ENCODE measurements at regions not wholly inside any gene's neighbourhood (a gene's known extent, or its start where the extent isn't known, plus 50 kb on each side); places are given as distances from the start of the nearest gene placed in this dataset.

DNA sequence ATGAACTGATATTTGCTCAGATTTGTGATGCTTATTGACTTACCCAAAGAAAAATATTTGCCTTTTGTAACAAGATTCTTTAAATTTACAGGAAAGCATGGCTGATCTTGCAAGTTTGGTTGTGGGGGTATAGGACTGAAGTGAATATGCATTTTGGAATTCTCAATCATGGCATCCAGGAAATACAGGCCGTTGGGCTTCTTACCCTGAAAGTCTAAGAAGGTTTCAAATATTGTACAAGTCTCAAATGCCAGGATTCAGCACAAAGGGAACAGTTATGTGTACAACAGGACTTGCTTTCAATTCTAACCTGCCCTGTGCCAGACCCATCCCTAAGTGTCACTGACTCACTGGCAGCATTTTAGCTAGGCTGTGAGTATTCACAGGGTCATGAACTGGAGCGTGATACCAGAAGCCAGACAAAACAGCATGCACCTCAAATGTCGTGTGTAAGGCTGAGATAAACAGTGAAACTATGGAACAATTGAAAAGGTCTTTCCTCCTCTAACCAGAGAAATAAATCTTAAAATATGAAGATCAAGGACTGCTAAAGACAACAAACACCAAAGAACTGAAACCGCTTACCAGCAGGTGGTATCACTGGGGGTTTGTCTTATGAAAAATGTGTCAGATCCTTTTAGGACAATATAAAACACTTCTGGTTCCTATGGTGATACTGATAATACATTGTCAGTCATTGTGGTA lies 168.6 kb upstream of the RGMB start:
- H3K4me3 ChIP-seq: no peak overlapping the region

GRCh38 chr5:98605426-98605825 lies 168.0 kb upstream of the RGMB start:
- DNase-seq (ENCODE audit: low read depth, low spot score): no peak
- Histone ChIP-seq H3K9me3 (ENCODE audit: low read depth, low read length) (no peaks in the 10 kb centered on the region), H3K27ac (no peak overlapping the region), H3K36me3 (ENCODE audit: insufficient read depth, low read length) (no peaks in the 10 kb centered on the region), H3K9ac (ENCODE audit: insufficient read length) (no peak overlapping the region), H3K4me3 (no peak overlapping the region)
- no peak for TF ChIP-seq EZH2 (IDR thresholded peaks at IDR 0.05)
- TF ChIP-seq POLR2AphosphoS5 (IDR thresholded peaks at IDR 0.05; ENCODE audit: borderline replicate concordance, low read depth, low read length): no peak
- TF ChIP-seq FOXP2 (optimal IDR thresholded peaks at IDR 0.05; ENCODE audit: control extremely low read depth, extremely low read length, insufficient read depth): no peak

More for the DNA sequence above, 168.6 kb upstream of the RGMB start:
- no peak overlapping the region for H3K9ac ChIP-seq (ENCODE audit: insufficient read length)
- no peak overlapping the region for H3K27ac ChIP-seq
- TF ChIP-seq FOXP2 (optimal IDR thresholded peaks at IDR 0.05; ENCODE audit: control extremely low read depth, extremely low read length, insufficient read depth): no peak
- TF ChIP-seq EZH2 (IDR thresholded peaks at IDR 0.05): no peak
- TF ChIP-seq POLR2AphosphoS5 (IDR thresholded peaks at IDR 0.05; ENCODE audit: borderline replicate concordance, low read depth, low read length): no peak
- H3K36me3 ChIP-seq (ENCODE audit: insufficient read depth, low read length): no peaks in the 10 kb centered on the region
- no peaks in the 10 kb centered on the region for H3K9me3 ChIP-seq (ENCODE audit: low read depth, low read length)
- no peak for DNase-seq (ENCODE audit: low read depth, low spot score)

DNA sequence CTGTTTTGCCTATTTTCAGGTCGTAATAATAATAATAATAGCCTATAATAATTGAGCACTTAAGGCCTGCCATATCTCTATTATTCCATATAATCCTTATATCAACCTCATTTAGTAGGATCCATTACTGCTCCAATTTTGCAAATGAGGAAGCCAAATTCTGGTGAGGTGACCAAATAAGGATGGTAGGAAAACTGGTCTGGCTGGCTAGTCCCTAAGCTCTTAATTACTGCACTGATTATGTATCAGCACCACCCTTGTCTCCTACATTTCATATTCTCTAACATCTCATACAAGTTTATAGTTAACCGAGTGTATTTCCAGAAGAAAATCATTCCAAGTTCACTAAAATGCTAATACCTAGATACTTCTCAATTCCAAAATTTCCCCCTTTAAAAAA lies 166.5 kb upstream of the RGMB start:
- no peaks in the 10 kb centered on the region for H3K9me3 ChIP-seq (ENCODE audit: low read depth, low read length)
- no peaks in the 10 kb centered on the region for H3K36me3 ChIP-seq (ENCODE audit: insufficient read depth, low read length)
- DNase-seq (ENCODE audit: low read depth, low spot score): no peak
- TF ChIP-seq EZH2 (IDR thresholded peaks at IDR 0.05) (no peak), FOXP2 (optimal IDR thresholded peaks at IDR 0.05; ENCODE audit: control extremely low read depth, extremely low read length, insufficient read depth) (no peak), POLR2AphosphoS5 (IDR thresholded peaks at IDR 0.05; ENCODE audit: borderline replicate concordance, low read depth, low read length) (no peak)
- H3K27ac ChIP-seq: no peak overlapping the region
- no peak overlapping the region for H3K4me3 ChIP-seq
- no peak overlapping the region for H3K9ac ChIP-seq (ENCODE audit: insufficient read length)

- H3K36me3 ChIP-seq (ENCODE audit: insufficient read depth, low read length): no peaks in the 10 kb centered on the region
- no peak for DNase-seq (ENCODE audit: low read depth, low spot score)
- no peak overlapping the region for H3K27ac ChIP-seq
- no peak for TF ChIP-seq POLR2AphosphoS5 (IDR thresholded peaks at IDR 0.05; ENCODE audit: borderline replicate concordance, low read depth, low read length)
- TF ChIP-seq FOXP2 (optimal IDR thresholded peaks at IDR 0.05; ENCODE audit: control extremely low read depth, extremely low read length, insufficient read depth): no peak
- no peaks in the 10 kb centered on the region for H3K9me3 ChIP-seq (ENCODE audit: low read depth, low read length)
- H3K4me3 ChIP-seq: no peak overlapping the region
- H3K9ac ChIP-seq (ENCODE audit: insufficient read length): no peak overlapping the region
Measured at GRCh38 chr5:98608052-98608451, 165.4 kb upstream of the RGMB start.

- no peak for DNase-seq (ENCODE audit: low read depth, low spot score)
- Histone ChIP-seq H3K27ac (no peak overlapping the region), H3K36me3 (ENCODE audit: insufficient read depth, low read length) (no peaks in the 10 kb centered on the region), H3K9ac (ENCODE audit: insufficient read length) (no peak overlapping the region), H3K4me3 (no peak overlapping the region), H3K9me3 (ENCODE audit: low read depth, low read length) (no peaks in the 10 kb centered on the region)
- TF ChIP-seq FOXP2 (optimal IDR thresholded peaks at IDR 0.05; ENCODE audit: control extremely low read depth, extremely low read length, insufficient read depth) (no peak), EZH2 (IDR thresholded peaks at IDR 0.05) (no peak), POLR2AphosphoS5 (IDR thresholded peaks at IDR 0.05; ENCODE audit: borderline replicate concordance, low read depth, low read length) (no peak)
Measured at GRCh38 chr5:98614341-98614740, 159.1 kb upstream of the RGMB start.

DNA sequence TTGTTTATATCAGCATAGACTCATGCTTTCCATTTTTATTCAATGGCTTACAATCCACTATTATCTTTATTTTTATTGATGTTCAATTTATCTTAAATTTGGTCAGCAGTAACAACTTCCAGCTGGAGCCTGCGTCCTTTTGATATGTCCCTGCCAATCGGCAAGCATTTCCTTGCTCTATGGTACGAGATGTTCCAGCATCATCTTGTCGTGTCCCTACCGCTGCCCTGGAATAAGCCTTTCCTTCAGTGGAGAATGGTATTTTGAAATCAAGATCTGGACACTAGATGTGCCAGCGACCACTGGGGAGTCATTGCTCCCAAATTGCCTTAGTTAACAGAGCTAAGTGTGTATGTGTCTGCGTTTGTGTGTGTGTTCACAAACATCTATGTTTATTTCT lies 151.6 kb upstream of the RGMB start:
- Histone ChIP-seq H3K9ac (ENCODE audit: insufficient read length) (no peak overlapping the region), H3K9me3 (ENCODE audit: low read depth, low read length) (no peaks in the 10 kb centered on the region), H3K27ac (no peak overlapping the region), H3K4me3 (no peak overlapping the region), H3K36me3 (ENCODE audit: insufficient read depth, low read length) (no peaks in the 10 kb centered on the region)
- TF ChIP-seq POLR2AphosphoS5 (IDR thresholded peaks at IDR 0.05; ENCODE audit: borderline replicate concordance, low read depth, low read length) (no peak), EZH2 (IDR thresholded peaks at IDR 0.05) (no peak), FOXP2 (optimal IDR thresholded peaks at IDR 0.05; ENCODE audit: control extremely low read depth, extremely low read length, insufficient read depth) (no peak)
- no peak for DNase-seq (ENCODE audit: low read depth, low spot score)

DNA sequence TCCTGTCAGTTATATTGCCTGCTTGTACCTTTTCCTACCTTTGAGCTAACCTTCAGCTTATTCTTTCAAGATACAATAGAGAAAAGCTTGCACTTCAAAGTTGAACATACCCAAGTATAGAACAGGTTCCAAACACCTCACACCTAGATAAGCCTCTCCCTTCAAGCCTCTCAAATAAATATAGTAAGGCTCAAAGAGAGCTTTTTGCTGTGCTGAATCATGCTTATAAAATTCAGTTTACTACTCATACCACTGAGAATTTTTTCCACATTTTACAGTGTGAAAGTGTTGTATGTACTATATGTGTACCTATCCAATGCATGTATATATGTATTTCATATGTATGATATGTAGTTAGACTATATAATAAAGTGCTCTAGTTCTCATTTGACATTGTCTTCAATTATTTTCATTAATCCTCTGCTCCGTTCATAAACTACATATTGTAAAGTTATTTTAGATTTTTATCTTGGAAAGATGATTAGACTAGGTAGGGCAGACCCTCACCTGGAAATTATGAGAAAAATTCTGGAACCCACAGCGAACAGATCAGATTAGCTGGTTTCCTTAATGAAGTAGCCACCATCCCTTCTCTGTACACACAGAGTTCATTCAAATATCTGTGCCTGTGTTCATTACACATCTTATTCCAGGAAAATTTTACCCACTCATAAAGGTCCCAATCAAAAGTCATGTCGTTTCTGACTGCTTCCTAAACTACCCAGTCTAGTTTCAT lies 149.2 kb upstream of the RGMB start:
- Histone ChIP-seq H3K36me3 (ENCODE audit: insufficient read depth, low read length) (no peaks in the 10 kb centered on the region), H3K9ac (ENCODE audit: insufficient read length) (no peak overlapping the region), H3K27ac (no peak overlapping the region), H3K9me3 (ENCODE audit: low read depth, low read length) (no peaks in the 10 kb centered on the region), H3K4me3 (no peak overlapping the region)
- no peak for TF ChIP-seq EZH2 (IDR thresholded peaks at IDR 0.05)
- no peak for TF ChIP-seq FOXP2 (optimal IDR thresholded peaks at IDR 0.05; ENCODE audit: control extremely low read depth, extremely low read length, insufficient read depth)
- no peak for TF ChIP-seq POLR2AphosphoS5 (IDR thresholded peaks at IDR 0.05; ENCODE audit: borderline replicate concordance, low read depth, low read length)
- DNase-seq (ENCODE audit: low read depth, low spot score): no peak

DNA sequence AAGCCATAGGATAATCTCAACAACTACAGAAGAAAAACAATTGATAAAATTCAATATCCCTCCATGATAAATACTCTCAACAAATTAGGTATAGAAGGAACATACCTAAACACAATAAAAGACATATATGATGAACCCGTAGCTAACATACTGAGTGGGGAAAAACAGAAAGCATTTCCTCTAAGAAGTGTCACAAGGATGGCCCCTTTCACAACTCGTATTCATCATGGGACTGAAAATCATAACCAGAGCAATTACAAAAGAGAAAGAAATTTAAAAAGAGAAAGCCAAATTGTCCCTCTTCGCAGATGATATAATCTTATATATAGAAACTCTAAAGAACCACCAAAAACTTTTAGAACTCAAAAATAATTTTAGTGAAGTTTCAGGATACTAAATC lies 146.3 kb upstream of the RGMB start:
- Histone ChIP-seq H3K9ac (ENCODE audit: insufficient read length) (no peak overlapping the region), H3K4me3 (no peak overlapping the region), H3K36me3 (ENCODE audit: insufficient read depth, low read length) (no peaks in the 10 kb centered on the region), H3K9me3 (ENCODE audit: low read depth, low read length) (no peaks in the 10 kb centered on the region), H3K27ac (no peak overlapping the region)
- DNase-seq (ENCODE audit: low read depth, low spot score): no peak
- no peak for TF ChIP-seq POLR2AphosphoS5 (IDR thresholded peaks at IDR 0.05; ENCODE audit: borderline replicate concordance, low read depth, low read length)
- no peak for TF ChIP-seq EZH2 (IDR thresholded peaks at IDR 0.05)
- TF ChIP-seq FOXP2 (optimal IDR thresholded peaks at IDR 0.05; ENCODE audit: control extremely low read depth, extremely low read length, insufficient read depth): no peak

All from SK-N-MC (cell line).